Gastrocnemius medialis (tissue), 4 donors: ENCODE measurements at regions not wholly inside any gene's neighbourhood (a gene's known extent, or its start where the extent isn't known, plus 50 kb on each side); places are given as distances from the start of the nearest gene placed in this dataset.

ENCODE experiments used
- POLR2A ChIP-seq, 2 donors: fragments of 450-650 bp; IDR thresholded peaks; one replicate each; pipeline ENCODE4 v1.6.1; 2017; ENCODE audit warnings: antibody characterized with exemption in 2 of 2, mild to moderate bottlenecking in 2 of 2, moderate library complexity in 2 of 2
- TF ChIP-seq, protein P1 (sequence below), 5 experiments: fragments of 450-650 bp in 3 of 5; fragments of 200-600 bp in 2 of 5; sonication (generic) in 2 of 5; IDR thresholded peaks in 4 of 5; conservative IDR thresholded peaks in 1 of 5; 1 replicate in 4 of 5; 2 replicates in 1 of 5; pipeline ENCODE4 v1.5.1; 2016 to 2019; ENCODE audit warnings: antibody characterized with exemption in 5 of 5, mild to moderate bottlenecking in 3 of 5, moderate library complexity in 3 of 5

- TF ChIP-seq, protein P1, sequence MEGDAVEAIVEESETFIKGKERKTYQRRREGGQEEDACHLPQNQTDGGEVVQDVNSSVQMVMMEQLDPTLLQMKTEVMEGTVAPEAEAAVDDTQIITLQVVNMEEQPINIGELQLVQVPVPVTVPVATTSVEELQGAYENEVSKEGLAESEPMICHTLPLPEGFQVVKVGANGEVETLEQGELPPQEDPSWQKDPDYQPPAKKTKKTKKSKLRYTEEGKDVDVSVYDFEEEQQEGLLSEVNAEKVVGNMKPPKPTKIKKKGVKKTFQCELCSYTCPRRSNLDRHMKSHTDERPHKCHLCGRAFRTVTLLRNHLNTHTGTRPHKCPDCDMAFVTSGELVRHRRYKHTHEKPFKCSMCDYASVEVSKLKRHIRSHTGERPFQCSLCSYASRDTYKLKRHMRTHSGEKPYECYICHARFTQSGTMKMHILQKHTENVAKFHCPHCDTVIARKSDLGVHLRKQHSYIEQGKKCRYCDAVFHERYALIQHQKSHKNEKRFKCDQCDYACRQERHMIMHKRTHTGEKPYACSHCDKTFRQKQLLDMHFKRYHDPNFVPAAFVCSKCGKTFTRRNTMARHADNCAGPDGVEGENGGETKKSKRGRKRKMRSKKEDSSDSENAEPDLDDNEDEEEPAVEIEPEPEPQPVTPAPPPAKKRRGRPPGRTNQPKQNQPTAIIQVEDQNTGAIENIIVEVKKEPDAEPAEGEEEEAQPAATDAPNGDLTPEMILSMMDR (IDR thresholded peaks at IDR 0.05 in 4 of 5, conservative IDR thresholded peaks at IDR 0.05 in 1 of 5), result no peak
- no peak for TF ChIP-seq POLR2A (IDR thresholded peaks at IDR 0.05)
Observed at GRCh38 chr5:133756036-133756435, 143.7 kb upstream of the FSTL4 start.
